ENCODE measurements at regions not wholly inside any gene's neighbourhood (a gene's known extent, or its start where the extent isn't known, plus 50 kb on each side); places are given as distances from the start of the nearest gene placed in this dataset.

GRCh38 chr11:13874597-13874996 is 87.9 kb upstream of the SPON1 start:
- no peak for DNase-seq

GRCh38 chr11:13875643-13876042 is 86.9 kb upstream of the SPON1 start:
- no peak for DNase-seq

GRCh38 chr11:13876423-13876822 is 86.1 kb upstream of the SPON1 start:
- no peak for DNase-seq

- no peak for DNase-seq
Observed at GRCh38 chr11:13878077-13878476, 84.4 kb upstream of the SPON1 start.

GRCh38 chr11:13880634-13881033 is 81.9 kb upstream of the SPON1 start:
- no peak for DNase-seq

- DNase-seq = no peak
Observed at GRCh38 chr11:13881226-13881905, 81.2 kb upstream of the SPON1 start.

- no peak for DNase-seq
Observed at GRCh38 chr11:13883042-13883441, 79.5 kb upstream of the SPON1 start.

GRCh38 chr11:13883589-13883988 is 78.9 kb upstream of the SPON1 start:
- DNase-seq = no peak

GRCh38 chr11:13884158-13884799 is 78.2 kb upstream of the SPON1 start:
- no peak for DNase-seq

GRCh38 chr11:13885083-13885482 is 77.4 kb upstream of the SPON1 start:
- no peak for DNase-seq

GRCh38 chr11:13889552-13890249 is 72.8 kb upstream of the SPON1 start:
- DNase-seq = no peak

- peak; percentile 23 for DNase-seq
Observed at GRCh38 chr11:13891911-13892310, 70.6 kb upstream of the SPON1 start.

GRCh38 chr11:13896175-13896980 is 66.1 kb upstream of the SPON1 start:
- no peak for DNase-seq

GRCh38 chr11:13896981-13897353 is 65.6 kb upstream of the SPON1 start:
- DNase-seq = no peak

- DNase-seq = no peak
Observed at GRCh38 chr11:13897646-13898276, 64.8 kb upstream of the SPON1 start.

- DNase-seq = no peak
Observed at GRCh38 chr11:13899603-13900002, 62.9 kb upstream of the SPON1 start.

GRCh38 chr11:13902523-13902922 is 60.0 kb upstream of the SPON1 start:
- no peak for DNase-seq

- no peak for DNase-seq
Observed at GRCh38 chr11:13905137-13905781, 57.3 kb upstream of the SPON1 start.

- no peak for DNase-seq
Observed at GRCh38 chr11:13907678-13908077, 54.8 kb upstream of the SPON1 start.

GRCh38 chr11:13908535-13908934 is 54.0 kb upstream of the SPON1 start:
- DNase-seq = no peak

Measured in NCI-H82 (cell line).